ENCODE measurements at regions not wholly inside any gene's neighbourhood (a gene's known extent, or its start where the extent isn't known, plus 50 kb on each side); places are given as distances from the start of the nearest gene placed in this dataset.

DNA sequence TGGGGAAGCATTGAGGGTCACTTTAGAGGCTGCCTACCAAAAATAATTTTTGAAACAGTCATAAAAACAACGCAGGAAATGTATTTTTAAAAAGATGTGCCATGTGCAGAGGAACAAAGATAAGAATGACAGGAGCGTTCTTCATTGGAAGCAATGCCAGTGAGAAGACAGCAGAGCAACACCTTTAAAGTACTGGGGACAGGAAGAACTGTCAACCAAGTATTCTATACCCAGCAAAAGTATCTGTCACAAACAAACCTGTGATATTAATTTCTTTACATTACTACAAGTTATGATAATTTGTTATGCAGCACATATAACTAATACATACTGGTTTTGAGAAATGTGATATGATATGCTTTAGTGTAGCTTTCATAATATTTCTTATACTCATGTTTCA, 675.6 kb downstream of the IRX1 start:
- TF ChIP-seq, protein P1, sequence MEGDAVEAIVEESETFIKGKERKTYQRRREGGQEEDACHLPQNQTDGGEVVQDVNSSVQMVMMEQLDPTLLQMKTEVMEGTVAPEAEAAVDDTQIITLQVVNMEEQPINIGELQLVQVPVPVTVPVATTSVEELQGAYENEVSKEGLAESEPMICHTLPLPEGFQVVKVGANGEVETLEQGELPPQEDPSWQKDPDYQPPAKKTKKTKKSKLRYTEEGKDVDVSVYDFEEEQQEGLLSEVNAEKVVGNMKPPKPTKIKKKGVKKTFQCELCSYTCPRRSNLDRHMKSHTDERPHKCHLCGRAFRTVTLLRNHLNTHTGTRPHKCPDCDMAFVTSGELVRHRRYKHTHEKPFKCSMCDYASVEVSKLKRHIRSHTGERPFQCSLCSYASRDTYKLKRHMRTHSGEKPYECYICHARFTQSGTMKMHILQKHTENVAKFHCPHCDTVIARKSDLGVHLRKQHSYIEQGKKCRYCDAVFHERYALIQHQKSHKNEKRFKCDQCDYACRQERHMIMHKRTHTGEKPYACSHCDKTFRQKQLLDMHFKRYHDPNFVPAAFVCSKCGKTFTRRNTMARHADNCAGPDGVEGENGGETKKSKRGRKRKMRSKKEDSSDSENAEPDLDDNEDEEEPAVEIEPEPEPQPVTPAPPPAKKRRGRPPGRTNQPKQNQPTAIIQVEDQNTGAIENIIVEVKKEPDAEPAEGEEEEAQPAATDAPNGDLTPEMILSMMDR (IDR thresholded peaks at IDR 0.05): no peak
- TF ChIP-seq EZH2 (IDR thresholded peaks at IDR 0.05; ENCODE audit: borderline replicate concordance, insufficient read depth, low read depth, low read length, poor library complexity, severe bottlenecking): no peak
